Nephron progenitor cell (in vitro differentiated cells): ENCODE measurements at regions not wholly inside any gene's neighbourhood (a gene's known extent, or its start where the extent isn't known, plus 50 kb on each side); places are given as distances from the start of the nearest gene placed in this dataset.

Experiments
- DNase-seq: peaks from one replicate; pipeline ENCODE4 v3.0.0; 2021
- H3K27ac Mint-ChIP-seq: 2 replicates; pipeline ENCODE4 v1.8.0; 2021; ENCODE audit warnings: mild to moderate bottlenecking, moderate library complexity, mixed read lengths
- H3K27me3 Mint-ChIP-seq: 2 replicates; pipeline ENCODE4 v1.8.0; 2021; ENCODE audit warnings: mild to moderate bottlenecking, low read depth, mixed read lengths; ENCODE audit not compliant: poor library complexity
- H3K36me3 Mint-ChIP-seq: 2 replicates; pipeline ENCODE4 v1.8.0; 2021; ENCODE audit warnings: low read depth, mixed read lengths
- H3K4me1 Mint-ChIP-seq: 2 replicates; pipeline ENCODE4 v1.8.0; 2021; ENCODE audit warnings: mixed read lengths
- H3K4me3 Mint-ChIP-seq: 2 replicates; pipeline ENCODE4 v1.8.0; 2021; ENCODE audit warnings: mild to moderate bottlenecking, moderate library complexity, mixed read lengths
- H3K9me3 Mint-ChIP-seq: 2 replicates; pipeline ENCODE4 v1.8.0; 2021; ENCODE audit warnings: mild to moderate bottlenecking, moderate library complexity, mixed read lengths
- TF ChIP-seq, protein P1 (sequence below): fragments of 200-600 bp; sonication (generic); IDR thresholded peaks from 2 replicates; pipeline ENCODE4 v1.5.0; 2021; ENCODE audit warnings: antibody characterized with exemption

DNA sequence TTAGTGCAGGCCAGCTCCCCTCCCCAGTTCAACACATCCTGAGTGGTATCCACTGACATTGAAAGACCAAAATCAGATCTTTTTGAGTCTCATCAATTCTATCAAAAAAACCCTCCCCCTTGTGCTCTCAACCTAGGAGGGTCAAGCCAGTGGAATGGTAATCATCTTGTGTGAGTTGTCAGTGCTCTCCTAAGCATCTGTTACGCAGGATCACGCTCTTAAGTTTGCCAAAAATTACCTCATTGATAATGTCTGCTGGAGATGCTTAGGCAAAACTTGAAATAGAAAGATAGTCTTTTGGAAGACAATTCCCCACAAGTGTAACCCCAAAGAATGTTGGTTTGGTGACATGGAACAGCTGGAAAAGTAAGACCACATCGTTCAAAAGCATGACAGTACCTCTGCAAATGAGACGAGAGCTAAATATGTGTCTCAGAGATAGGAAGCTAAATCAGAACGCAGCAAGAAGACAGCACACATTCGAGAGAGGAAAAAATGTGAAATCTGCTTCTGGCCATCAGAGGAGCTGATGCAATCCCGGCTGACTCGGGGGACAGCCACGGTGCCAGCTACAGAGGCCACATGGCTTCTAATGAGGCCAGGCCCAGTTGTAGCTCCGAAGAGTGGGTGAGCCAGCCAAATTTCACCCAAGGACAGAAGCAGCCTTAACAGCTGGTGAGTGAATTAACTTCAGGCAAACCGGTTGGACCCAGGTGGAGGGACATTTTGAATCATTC lies 753.9 kb downstream of the RNF144A start:
- peaks cover 12% of the 10 kb centered on the region for H3K4me1 Mint-ChIP-seq

DNA sequence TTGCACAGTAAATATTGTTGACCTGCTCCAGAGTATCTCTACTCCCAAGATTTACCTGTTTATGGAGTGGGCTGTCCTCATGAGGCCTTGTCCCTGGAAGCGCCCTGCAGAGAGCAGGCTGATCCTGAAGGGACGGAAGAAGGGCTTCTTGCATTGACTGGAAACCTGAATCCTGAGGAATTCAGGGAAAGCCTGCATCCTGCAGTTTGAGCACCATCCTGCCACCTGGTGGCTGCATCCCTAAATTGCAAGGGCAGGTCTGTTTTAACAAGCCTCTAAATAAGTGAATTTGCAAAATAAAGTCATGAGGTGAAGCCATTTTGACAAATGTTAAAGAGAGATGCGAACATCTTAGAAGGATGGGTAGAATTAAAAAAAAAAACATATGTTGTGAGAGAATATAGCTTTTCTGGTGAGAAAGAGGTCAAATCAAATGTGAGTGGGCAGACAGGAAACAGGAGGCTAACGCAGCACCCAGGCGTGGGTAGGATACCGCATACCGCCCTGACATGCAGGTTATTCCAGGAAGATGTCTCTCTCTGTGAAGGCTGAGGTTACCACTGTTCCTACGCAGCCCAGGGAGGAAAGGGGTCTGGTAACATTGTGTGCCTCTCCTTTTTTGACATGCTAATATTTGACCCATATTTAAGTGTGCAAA lies 754.9 kb downstream of the RNF144A start:
- TF ChIP-seq, protein P1, sequence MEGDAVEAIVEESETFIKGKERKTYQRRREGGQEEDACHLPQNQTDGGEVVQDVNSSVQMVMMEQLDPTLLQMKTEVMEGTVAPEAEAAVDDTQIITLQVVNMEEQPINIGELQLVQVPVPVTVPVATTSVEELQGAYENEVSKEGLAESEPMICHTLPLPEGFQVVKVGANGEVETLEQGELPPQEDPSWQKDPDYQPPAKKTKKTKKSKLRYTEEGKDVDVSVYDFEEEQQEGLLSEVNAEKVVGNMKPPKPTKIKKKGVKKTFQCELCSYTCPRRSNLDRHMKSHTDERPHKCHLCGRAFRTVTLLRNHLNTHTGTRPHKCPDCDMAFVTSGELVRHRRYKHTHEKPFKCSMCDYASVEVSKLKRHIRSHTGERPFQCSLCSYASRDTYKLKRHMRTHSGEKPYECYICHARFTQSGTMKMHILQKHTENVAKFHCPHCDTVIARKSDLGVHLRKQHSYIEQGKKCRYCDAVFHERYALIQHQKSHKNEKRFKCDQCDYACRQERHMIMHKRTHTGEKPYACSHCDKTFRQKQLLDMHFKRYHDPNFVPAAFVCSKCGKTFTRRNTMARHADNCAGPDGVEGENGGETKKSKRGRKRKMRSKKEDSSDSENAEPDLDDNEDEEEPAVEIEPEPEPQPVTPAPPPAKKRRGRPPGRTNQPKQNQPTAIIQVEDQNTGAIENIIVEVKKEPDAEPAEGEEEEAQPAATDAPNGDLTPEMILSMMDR, result peak; percentile 82
- peaks cover 12% of the 10 kb centered on the region for H3K4me1 Mint-ChIP-seq
- peaks cover 6% of the 10 kb centered on the region for H3K27me3 Mint-ChIP-seq
- peaks cover 10% of the 10 kb centered on the region for H3K9me3 Mint-ChIP-seq
- peak; percentile 79 for DNase-seq
- H3K4me3 Mint-ChIP-seq, result no peak overlapping the region
- H3K27ac Mint-ChIP-seq, result no peak overlapping the region
- H3K36me3 Mint-ChIP-seq, result peaks cover 5% of the 10 kb centered on the region

More for the DNA sequence above, 753.9 kb downstream of the RNF144A start:
- Mint-ChIP-seq H3K4me3 (no peak overlapping the region), H3K9me3 (peaks cover 10% of the 10 kb centered on the region), H3K27me3 (peaks cover 6% of the 10 kb centered on the region), H3K27ac (no peak overlapping the region), H3K36me3 (peaks cover 5% of the 10 kb centered on the region)
- TF ChIP-seq, protein P1, result no peak
- no peak for DNase-seq

DNA sequence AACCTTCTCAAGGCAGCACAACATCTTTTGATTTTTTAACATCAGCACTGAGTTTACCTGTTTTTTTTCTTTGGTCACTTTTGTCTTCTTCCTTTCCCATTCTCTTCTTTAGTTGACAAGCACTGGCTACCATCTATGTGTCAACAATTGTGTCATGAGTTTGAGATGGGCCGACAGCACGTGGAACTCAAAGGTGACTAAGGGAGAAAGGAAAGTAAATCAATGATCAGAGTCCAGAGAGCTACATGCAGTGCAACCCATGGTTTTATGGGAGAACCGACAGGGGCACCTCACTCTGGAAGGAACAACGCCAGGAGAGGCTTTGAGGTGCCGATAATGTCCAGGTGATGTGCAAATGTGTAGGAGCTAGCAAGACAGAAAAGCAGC lies 755.5 kb downstream of the RNF144A start:
- TF ChIP-seq, protein P1, result no peak
- H3K27ac Mint-ChIP-seq, result no peak overlapping the region
- no peak for DNase-seq
- peaks cover 6% of the 10 kb centered on the region for H3K27me3 Mint-ChIP-seq
- H3K9me3 Mint-ChIP-seq, result peaks cover 10% of the 10 kb centered on the region
- peaks cover 5% of the 10 kb centered on the region for H3K36me3 Mint-ChIP-seq
- H3K4me3 Mint-ChIP-seq, result no peak overlapping the region
- peaks cover 12% of the 10 kb centered on the region for H3K4me1 Mint-ChIP-seq

DNA sequence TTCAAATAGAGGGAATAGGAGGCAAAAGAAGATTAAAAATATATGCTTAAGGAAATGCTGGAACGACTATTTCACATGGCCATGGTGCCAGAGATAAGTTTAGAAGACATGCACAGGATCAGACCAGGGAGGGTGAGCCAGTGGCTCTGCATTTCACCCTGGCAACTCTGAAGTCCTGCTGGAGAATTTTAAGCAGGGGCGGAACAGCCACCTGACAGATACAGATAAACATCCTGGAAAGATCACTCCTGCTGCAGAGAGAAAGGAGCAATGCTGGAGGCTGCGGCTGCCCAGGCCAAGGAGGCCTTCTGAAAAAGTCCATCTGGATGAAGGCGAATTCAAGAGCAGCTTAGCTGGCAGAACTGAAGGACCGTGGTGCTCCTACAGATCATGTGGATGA lies 755.9 kb downstream of the RNF144A start:
- TF ChIP-seq, protein P1, result no peak
- Mint-ChIP-seq H3K27ac (no peak overlapping the region), H3K27me3 (peaks cover 6% of the 10 kb centered on the region)

DNA sequence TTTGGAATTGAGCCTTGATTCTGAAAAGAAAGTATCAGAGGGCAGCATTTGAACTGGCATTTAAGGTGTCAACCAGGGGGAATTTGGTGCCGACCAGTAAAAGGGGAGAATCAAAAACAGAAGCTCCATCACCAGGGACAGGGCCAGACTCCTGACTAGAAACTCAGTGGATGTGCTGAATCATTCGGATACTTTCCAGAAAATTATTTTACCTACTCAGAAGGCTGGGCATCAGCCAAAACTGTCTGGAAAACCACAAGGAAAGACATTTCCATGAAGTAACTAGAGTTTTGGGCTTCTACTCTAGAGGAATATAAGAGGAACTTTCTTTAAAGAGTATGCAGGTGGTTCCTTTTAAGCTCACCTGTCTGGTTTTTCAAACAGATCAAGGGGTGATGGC lies 756.6 kb downstream of the RNF144A start:
- Mint-ChIP-seq H3K27ac (no peak overlapping the region), H3K36me3 (peaks cover 5% of the 10 kb centered on the region), H3K27me3 (peaks cover 6% of the 10 kb centered on the region), H3K4me1 (peaks cover 12% of the 10 kb centered on the region), H3K4me3 (no peak overlapping the region), H3K9me3 (peaks cover 10% of the 10 kb centered on the region)
- TF ChIP-seq, protein P1, result no peak
- no peak for DNase-seq

More for the DNA sequence above, 755.9 kb downstream of the RNF144A start:
- Mint-ChIP-seq H3K9me3 (peaks cover 10% of the 10 kb centered on the region), H3K4me3 (no peak overlapping the region), H3K4me1 (peaks cover 12% of the 10 kb centered on the region), H3K36me3 (peaks cover 5% of the 10 kb centered on the region)
- DNase-seq, result no peak
